GM18517 (cell line): ENCODE measurements at regions not wholly inside any gene's neighbourhood (a gene's known extent, or its start where the extent isn't known, plus 50 kb on each side); places are given as distances from the start of the nearest gene placed in this dataset.

ENCODE experiments used
- ATAC-seq: cut with Tn5 transposase; IDR thresholded peaks from one replicate; pipeline ENCODE4 v1.9.1; 2021; ENCODE audit warnings: mild to moderate bottlenecking, moderate library complexity; ENCODE audit not compliant: unreplicated experiment

DNA sequence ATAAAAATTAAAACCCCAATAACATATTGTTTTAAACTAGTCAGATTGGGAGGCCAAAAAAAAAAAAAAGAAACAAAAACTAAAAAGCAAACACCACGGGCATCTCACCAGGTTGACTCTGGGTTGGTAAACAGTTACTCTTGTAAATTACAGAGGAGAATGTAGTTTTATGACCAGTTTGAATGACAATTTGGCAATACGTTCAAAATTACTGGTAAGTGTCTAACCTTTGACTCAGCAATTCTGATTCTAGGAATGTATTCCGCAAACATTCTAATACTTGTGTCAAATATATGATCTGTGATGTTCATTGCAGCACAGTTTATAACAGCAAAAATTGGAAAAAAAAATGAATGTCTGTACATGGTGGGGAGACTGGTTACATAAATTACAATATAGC, 1376.0 kb downstream of the TBC1D22A start:
- ATAC-seq, result no peak

GRCh38 chr22:48137640-48138039, 1375.2 kb downstream of the TBC1D22A start:
- no peak for ATAC-seq

- ATAC-seq, result no peak
Measured at GRCh38 chr22:48135592-48135991, 1373.1 kb downstream of the TBC1D22A start.

- ATAC-seq, result no peak
Measured at GRCh38 chr22:48125416-48125815, 1363.0 kb downstream of the TBC1D22A start.

- ATAC-seq, result no peak
Measured at GRCh38 chr22:48121984-48122383, 1359.5 kb downstream of the TBC1D22A start.

DNA sequence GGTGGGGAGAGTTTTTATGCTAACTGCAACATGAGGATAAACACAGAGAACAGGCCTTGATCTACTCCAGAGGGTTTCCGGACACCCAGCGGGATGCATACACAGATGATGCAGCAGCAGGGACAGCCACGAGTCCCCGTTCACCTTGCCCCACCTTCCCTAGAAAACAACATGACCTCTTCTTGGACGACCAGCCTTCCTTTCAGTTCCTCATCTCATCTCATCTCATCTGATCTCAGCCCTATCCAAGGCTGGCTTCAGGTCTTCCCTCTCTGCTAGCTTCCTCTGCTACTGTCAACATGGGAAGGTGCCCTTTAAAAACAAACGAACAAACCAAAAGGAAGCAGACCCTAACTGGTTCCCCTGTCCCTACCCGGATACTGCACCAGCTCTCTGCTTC, 1356.2 kb downstream of the TBC1D22A start:
- no peak for ATAC-seq

DNA sequence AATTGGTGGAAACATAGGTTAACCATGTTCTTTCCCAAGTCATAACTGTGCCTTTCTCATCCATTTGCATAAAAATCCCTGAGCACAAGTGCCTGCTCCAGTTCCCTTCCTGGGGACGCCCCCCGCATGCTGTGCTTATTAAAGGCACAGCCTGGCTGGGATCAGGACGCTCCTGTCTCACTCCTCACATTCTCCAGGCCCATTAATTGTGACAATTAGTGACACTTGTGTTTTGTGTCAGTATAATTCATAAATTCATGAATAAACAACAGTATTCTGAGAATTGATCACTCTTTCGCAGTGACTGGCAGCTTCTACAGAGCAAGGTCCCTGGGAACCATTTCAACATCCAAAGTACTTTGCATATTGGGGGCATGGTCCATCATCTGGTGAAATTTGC, 1354.4 kb downstream of the TBC1D22A start:
- ATAC-seq, result no peak

- no peak for ATAC-seq
Measured at GRCh38 chr22:48112687-48113521, 1350.5 kb downstream of the TBC1D22A start.

DNA sequence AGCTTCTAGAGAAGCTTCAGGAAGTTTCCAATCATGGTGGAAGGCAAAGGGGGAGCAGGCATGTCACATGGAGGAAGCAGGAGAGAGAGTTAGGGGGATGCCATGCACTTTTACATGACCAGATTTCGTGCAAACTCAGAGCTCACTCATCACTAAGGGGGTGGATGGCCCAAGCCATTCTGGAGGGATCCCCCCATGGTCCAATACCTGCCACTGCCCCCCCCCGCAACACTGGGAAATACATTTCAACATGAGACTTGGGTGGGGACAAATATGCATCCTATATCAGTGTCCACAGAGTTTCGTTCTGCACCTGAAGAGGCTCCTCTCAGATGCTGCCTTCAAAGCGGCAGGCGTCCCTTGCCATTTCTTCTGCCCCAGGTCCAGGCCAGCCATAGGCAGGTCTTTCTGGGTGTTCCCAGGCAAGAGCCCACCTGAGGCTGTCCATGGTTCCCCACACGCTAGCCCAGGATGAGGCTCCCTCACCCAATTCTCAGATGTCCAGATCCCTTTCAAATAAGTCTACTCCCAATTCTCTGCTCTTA, 1344.3 kb downstream of the TBC1D22A start:
- ATAC-seq, result no peak

DNA sequence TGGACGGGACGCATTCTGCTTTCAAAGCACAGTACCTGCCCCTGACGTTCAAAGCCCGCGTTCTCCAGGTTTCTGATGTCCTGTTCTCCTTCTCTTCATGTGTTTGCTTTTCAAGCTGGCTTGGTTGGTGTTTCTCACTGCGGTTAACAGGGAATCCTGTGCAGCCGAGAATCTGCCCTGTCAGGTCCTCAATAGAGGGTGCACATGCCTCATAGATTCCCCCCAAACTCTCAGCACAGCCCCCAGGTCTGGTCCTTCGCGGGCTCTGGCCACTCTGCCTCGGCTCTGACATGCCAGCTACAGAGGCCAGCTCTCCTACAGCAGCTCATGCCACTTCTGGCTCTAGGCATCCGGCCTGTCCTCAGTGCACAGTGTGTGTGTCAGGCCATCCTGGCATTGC, 1343.8 kb downstream of the TBC1D22A start:
- ATAC-seq, result no peak

GRCh38 chr22:48105259-48105658, 1342.8 kb downstream of the TBC1D22A start:
- no peak for ATAC-seq

DNA sequence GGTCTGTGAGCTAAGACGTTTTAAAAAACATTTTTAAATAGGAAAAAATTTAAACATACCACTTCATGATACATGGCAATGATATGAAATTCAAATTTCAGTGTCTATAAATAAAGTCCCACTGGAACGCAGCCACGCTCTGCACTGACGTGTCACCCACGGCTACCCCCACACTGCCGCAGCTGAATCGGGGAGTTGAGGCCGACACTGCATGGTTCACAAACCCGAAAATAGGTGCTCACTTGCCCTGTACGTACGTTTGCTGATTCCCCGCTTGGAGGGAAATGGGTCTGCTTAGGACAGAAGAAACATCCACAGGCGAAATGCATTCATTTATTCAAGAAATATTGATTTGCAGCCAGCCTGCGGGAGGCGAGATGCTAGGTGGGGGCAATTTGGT, 1342.3 kb downstream of the TBC1D22A start:
- ATAC-seq, result no peak

DNA sequence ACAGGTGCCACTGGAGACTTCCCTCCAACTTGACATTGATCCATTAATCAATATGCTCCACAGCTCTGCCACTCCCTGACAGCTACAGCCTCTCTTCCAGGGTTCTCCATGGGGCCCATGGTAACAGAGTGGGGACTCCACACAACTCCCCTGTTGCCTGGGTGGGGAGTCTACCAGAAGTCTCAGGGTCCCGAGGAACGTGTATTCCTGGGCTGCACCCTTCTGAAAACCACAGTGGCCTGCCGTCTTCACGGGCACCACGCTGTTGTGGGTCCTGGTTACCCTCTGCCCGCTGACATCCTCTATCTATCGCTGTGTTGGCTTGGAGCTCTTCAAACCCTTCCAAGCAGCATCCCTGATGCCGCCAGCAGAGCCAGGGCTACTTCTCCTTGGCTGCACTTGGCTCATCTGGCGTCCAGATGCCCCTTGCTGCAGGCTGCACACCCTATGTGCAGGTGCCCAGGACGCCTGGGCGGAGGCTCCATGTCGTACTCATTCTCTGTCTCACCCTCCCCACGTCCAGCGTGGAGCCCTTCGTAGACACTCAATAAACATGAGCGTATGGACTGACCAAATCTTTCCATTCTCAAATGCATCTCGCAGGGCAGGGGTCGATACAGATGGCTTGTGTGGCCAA, 1341.8 kb downstream of the TBC1D22A start:
- no peak for ATAC-seq

DNA sequence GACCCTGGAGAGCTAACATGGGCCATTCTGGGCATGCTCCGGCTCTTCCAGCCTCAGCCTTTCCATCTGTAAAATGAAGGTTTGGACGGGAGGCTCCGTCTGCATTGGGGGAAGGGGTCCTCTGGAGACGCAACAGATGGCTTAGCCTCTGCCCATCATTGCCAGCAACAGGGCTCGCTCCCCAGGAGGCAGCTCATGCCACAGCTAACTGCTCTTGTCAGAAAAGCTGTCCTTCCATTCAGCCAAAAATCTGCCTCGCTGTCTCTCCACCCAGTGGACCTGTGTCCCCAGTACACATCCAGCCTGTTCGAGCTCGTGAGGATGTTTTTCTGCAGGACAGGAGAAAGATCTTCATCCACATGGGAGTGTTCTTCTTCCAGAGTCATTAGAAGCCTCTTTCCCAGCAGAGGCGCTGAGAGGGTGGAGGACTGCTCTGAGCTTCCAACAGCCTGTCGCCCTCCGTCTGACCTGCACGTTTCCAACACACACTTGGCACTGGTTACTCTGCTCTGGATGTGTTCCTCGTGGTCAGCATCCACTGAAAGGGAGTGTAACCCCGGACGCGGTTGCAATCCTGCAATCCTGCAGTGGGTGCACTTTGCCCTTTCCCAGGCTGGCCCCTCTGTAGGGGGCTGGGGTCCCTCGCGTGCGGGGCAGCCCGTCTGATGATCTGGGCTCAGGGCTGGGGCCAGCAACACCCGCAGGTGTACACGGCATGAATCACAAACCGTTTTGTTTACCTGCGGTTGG, 1340.9 kb downstream of the TBC1D22A start:
- ATAC-seq, result no peak

DNA sequence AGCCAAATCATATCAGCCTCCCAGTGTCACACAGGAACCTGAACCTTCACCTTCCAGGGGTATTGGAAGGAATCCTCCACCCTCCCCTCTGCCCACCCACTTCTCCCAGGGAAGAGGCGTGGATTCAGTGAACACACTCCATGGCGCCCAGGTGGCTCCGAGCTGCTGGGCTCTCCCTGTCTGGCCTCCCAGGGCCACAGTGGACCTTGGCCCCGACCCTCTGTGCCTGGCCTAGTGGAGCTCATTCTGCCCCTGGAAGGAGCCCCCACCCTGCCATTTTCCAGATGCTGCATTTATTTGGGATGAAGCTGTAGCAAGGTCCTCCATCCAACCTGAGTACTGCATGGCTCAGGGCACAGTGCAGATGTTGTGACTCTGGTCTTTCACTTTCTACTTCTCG, 1340.1 kb downstream of the TBC1D22A start:
- ATAC-seq, result no peak

- no peak for ATAC-seq
Measured at GRCh38 chr22:48101704-48102103, 1339.3 kb downstream of the TBC1D22A start.

DNA sequence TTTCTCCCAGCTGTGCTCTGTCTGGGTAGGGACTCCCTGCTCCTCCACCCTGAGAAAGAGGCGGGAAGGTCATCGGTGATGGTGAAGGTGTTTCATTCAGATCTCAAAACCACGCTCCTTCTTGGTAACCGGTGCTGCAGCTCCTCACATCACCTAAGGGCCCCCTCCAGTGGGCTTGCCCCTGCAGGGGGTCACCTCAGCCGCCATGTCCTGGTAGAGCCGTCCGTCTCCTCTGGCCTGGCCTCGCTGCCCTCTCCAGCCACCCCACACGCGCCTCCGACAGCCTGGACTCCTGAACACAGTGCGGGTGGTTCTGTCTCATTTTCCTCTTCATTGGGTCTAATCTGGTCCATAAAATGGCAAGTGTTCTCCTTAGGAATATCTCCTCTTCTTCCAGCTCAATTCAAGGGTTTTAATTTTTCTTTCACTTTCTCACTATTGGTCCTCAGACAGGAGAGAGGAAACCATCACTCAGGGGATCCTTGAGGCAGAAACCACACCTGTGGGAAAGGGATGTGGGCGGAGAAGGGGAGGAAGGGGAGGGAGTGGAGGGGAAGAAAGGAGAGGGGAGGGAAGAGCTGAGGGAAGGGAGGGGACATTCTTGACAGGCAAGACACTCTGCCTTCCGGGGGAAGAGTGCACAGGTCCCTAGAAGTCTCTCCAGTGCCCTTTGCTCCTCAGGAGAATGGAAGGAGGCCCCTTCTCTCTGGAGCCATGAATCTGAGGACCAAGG, 1338.4 kb downstream of the TBC1D22A start:
- ATAC-seq, result no peak

- no peak for ATAC-seq
Measured at GRCh38 chr22:48099671-48100070, 1337.2 kb downstream of the TBC1D22A start.

- ATAC-seq, result no peak
Measured at GRCh38 chr22:48099251-48099650, 1336.8 kb downstream of the TBC1D22A start.

DNA sequence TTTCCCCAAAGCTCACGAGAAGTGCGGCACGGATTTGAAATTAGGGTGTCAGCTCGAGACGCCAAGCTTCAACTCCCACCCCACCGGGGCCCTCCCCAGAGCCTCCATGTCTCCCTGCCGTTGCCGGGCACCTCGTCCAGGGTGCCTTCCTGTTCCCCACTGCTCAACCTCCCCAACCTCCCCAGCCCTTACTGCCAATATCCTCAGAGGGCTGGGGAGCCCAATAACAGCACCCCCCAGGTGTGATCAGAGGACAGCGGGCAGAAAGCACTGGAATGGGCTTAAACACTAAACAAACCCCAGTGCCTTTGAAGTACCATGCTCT, 1336.4 kb downstream of the TBC1D22A start:
- ATAC-seq, result peak; percentile 4
